DMS53 (cell line): ENCODE measurements at regions not wholly inside any gene's neighbourhood (a gene's known extent, or its start where the extent isn't known, plus 50 kb on each side); places are given as distances from the start of the nearest gene placed in this dataset.
"Not testable (repeated sequence)": the region's sequence is repeated elsewhere in the genome, so short reads cannot be mapped to it uniquely, and the experiment has no call there.

Source experiments
- DNase-seq: peaks from one replicate; lab custom pipeline; 2025; lab: John Stamatoyannopoulos, UW

- no peak for DNase-seq
These were observed 136.9 kb upstream of the CDK6 start for GRCh38 chr7:92973293-92973731.

- no peak for DNase-seq
These were observed 136.1 kb upstream of the CDK6 start for GRCh38 chr7:92972441-92972840.

- DNase-seq: no peak
These were observed 132.7 kb upstream of the CDK6 start for GRCh38 chr7:92969061-92969460.

- DNase-seq: no peak
These were observed 132.1 kb upstream of the CDK6 start for GRCh38 chr7:92968502-92968901.

GRCh38 chr7:92967238-92967637 is 130.9 kb upstream of the CDK6 start:
- no peak for DNase-seq

- no peak for DNase-seq
These were observed 127.8 kb upstream of the CDK6 start for GRCh38 chr7:92964141-92964540.

- DNase-seq: no peak
These were observed 127.2 kb upstream of the CDK6 start for GRCh38 chr7:92963566-92963965.

- no peak for DNase-seq
These were observed 125.6 kb upstream of the CDK6 start for GRCh38 chr7:92961961-92962360.

- DNase-seq: no peak
These were observed 120.2 kb upstream of the CDK6 start for GRCh38 chr7:92956575-92956974.

- no peak for DNase-seq
These were observed 118.7 kb upstream of the CDK6 start for GRCh38 chr7:92955081-92955480.

- peak; percentile 54 for DNase-seq
These were observed 117.3 kb upstream of the CDK6 start for GRCh38 chr7:92953657-92954056.

- no peak for DNase-seq
These were observed 113.4 kb upstream of the CDK6 start for GRCh38 chr7:92949748-92950147.

- no peak for DNase-seq
These were observed 109.5 kb upstream of the CDK6 start for GRCh38 chr7:92945840-92946239.

GRCh38 chr7:92944633-92945032 is 108.3 kb upstream of the CDK6 start:
- no peak for DNase-seq

GRCh38 chr7:92942706-92943105 is 106.3 kb upstream of the CDK6 start:
- not testable (repeated sequence) for DNase-seq

- DNase-seq: no peak
These were observed 103.4 kb upstream of the CDK6 start for GRCh38 chr7:92939666-92940360.

- peak; percentile 66 for DNase-seq
These were observed 97.7 kb upstream of the CDK6 start for GRCh38 chr7:92934096-92934495.

GRCh38 chr7:92932450-92932849 is 96.1 kb upstream of the CDK6 start:
- no peak for DNase-seq

GRCh38 chr7:92930404-92930803 is 94.0 kb upstream of the CDK6 start:
- DNase-seq: no peak

- DNase-seq: no peak
These were observed 90.3 kb upstream of the CDK6 start for GRCh38 chr7:92926697-92927044.

GRCh38 chr7:92925876-92926696 is 89.7 kb upstream of the CDK6 start:
- DNase-seq: no peak

- DNase-seq: peak; percentile 37
These were observed 88.4 kb upstream of the CDK6 start for GRCh38 chr7:92924800-92925199.

- DNase-seq: no peak
These were observed 80.9 kb upstream of the CDK6 start for GRCh38 chr7:92917230-92917629.
